ENCODE measurements at regions not wholly inside any gene's neighbourhood (a gene's known extent, or its start where the extent isn't known, plus 50 kb on each side); places are given as distances from the start of the nearest gene placed in this dataset.

DNA sequence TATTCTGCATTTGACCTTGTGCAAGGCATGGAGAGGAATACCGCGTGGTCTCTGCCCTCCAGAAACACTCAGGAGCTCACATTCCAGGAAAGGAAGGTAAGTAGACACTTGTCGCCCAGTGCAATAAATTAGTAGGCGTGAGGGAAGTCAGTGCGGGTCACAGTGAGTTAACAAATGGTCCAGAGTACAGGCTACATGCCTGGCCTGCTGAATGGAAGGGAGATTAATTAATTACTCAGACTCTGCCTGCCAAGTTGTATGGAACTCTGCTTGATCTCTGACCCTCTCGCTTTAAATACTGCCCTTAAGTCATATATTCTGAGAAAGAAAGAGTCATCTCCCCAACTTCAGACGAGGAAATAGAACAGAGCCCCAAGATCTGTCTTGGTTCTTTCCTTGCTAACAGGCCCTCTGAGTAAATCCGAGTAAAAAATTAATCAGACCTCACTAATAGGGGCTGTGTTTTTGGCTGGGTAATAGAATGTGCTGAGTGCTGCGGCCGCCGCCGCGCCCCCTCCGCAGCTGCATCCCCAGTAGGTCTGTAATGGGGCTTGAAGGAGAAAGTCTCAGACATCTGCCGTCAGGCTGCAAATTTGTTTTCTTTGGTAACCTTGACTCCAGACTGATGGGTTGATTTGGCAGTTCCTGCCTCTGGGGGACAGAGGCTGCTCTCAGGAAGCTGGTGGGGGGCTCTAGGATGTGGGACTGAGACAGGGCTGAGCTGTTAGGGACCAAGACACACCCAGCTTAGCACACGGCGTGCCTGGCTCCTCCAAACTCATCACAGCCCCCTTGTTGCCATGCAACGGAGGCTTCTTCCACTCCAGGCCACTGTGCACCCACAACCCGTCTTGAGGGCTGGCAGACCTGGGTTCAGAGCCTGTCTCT, 144.4 kb downstream of the NSG2 start:
- H3K4me1 ChIP-seq (replicated peaks in 1 of 4; ENCODE audit: control insufficient read depth in 3 of 4, insufficient read depth in 4 of 4, low read length in 3 of 4) = no peaks in the 10 kb centered on the region
- H3K56ac ChIP-seq (replicated peaks; ENCODE audit: insufficient read length, low read depth, low read length) = no peak overlapping the region
- H3K79me1 ChIP-seq (ENCODE audit: low read depth, low read length) = no peaks in the 10 kb centered on the region
- no peak overlapping the region for H2AK5ac ChIP-seq (ENCODE audit: low read depth, low read length)
- no peak overlapping the region for H4K91ac ChIP-seq (replicated peaks; ENCODE audit: insufficient read length, low read length)
- H2BK20ac ChIP-seq (ENCODE audit: low read length) = no peak overlapping the region
- H3K4me2 ChIP-seq (ENCODE audit: insufficient read depth in 1 of 2, low read depth in 2 of 2, low read length in 2 of 2) = no peak overlapping the region
- FAIRE-seq (no peak), DNase-seq (ENCODE audit: low read depth in 1 of 2, low spot score in 2 of 2) (no peak)
- H3K18ac ChIP-seq (ENCODE audit: extremely low read depth, low read length) = no peak overlapping the region
- no peaks in the 10 kb centered on the region for H3K79me2 ChIP-seq (ENCODE audit: control insufficient read depth in 1 of 2, insufficient read depth in 2 of 2, low read length in 2 of 2)
- no peak overlapping the region for H3K9ac ChIP-seq (replicated peaks in 1 of 4; ENCODE audit: extremely low read depth in 1 of 4, low read depth in 3 of 4, low read length in 3 of 4)
- no peaks in the 10 kb centered on the region for H3K27me3 ChIP-seq (replicated peaks in 1 of 4; ENCODE audit: control insufficient read depth in 3 of 4, extremely low read depth in 1 of 4, insufficient read depth in 3 of 4, low read length in 3 of 4)
- H2BK15ac ChIP-seq (ENCODE audit: low read length) = no peak overlapping the region
- H2BK120ac ChIP-seq (replicated peaks; ENCODE audit: low read depth, low read length) = no peak overlapping the region
- no peaks in the 10 kb centered on the region; the same call in 1 of the 2 replicates for H3K23me2 ChIP-seq (ENCODE audit: low read depth, low read length)
- H3K27ac ChIP-seq (ENCODE audit: low read depth, low read length) = no peak overlapping the region; the same call in 1 of the 2 replicates
- H3K9me3 ChIP-seq (ENCODE audit: insufficient read depth in 2 of 2, low read depth in 1 of 2, low read length in 1 of 2) = no peaks in the 10 kb centered on the region
- H2AFZ ChIP-seq (ENCODE audit: low read length) = no peak overlapping the region
- H3K23ac ChIP-seq (ENCODE audit: insufficient read length) = no peak overlapping the region
- H3K36me3 ChIP-seq (ENCODE audit: control insufficient read depth in 2 of 4, insufficient read depth in 4 of 4, low read length in 3 of 4) = no peaks in the 10 kb centered on the region
- ChIA-PET POLR2A (ENCODE audit: partially characterized antibody) (no interaction called here), CTCF (ENCODE audit: partially characterized antibody) (interaction anchor here (1.1 to 1.3 kb wide), 3 partner anchors 54 to 144 kb away, joined by 3 to 7 read pairs (median 4); partner anchors contain the start of gene NSG2)
- H3K4ac ChIP-seq (replicated peaks; ENCODE audit: insufficient read length, low read depth, low read length) = no peak overlapping the region
- no peak overlapping the region for H3K4me3 ChIP-seq (ENCODE audit: extremely low read depth in 1 of 4, insufficient read depth in 2 of 4, low read depth in 3 of 4, low read length in 4 of 4)
- H4K5ac ChIP-seq (ENCODE audit: insufficient read length, low read depth, low read length) = no peak overlapping the region
- H4K8ac ChIP-seq (ENCODE audit: extremely low read depth, insufficient read depth, low read length) = no peak overlapping the region
- no peak overlapping the region for H2BK12ac ChIP-seq (ENCODE audit: low read depth, low read length)
- no peak overlapping the region for H3K14ac ChIP-seq (ENCODE audit: insufficient read length)
- no peaks in the 10 kb centered on the region for H4K20me1 ChIP-seq (replicated peaks in 1 of 2; ENCODE audit: control insufficient read depth in 1 of 2, insufficient read depth in 2 of 2, low read length in 2 of 2)
- 85% methylated on average over 19 of the region's 19 CpGs; no CpG with 5 or more reads in 1 of the 2 experiments for WGBS, 2 experiments (ENCODE audit: extremely low coverage in 1 of 2, insufficient coverage in 1 of 2, insufficient read length in 1 of 2, insufficient replicate concordance in 2 of 2, low coverage in 1 of 2, low lambda C conversion rate in 2 of 2, missing lambda C conversion rate in 1 of 2)
- H2BK5ac ChIP-seq (ENCODE audit: low read depth, low read length) = no peak overlapping the region
- TF ChIP-seq CBX8 (IDR thresholded peaks at IDR 0.05; ENCODE audit: borderline replicate concordance, low read depth, low read length) (no peak), RNF2 (IDR thresholded peaks at IDR 0.05; ENCODE audit: borderline replicate concordance, low read depth, low read length, missing control alignments, poor library complexity, severe bottlenecking) (no peak), TCF12 (IDR thresholded peaks at IDR 0.05; ENCODE audit: low read depth, low read length) (no peak), CHD2 (IDR thresholded peaks at IDR 0.05; ENCODE audit: low read length) (no peak), KDM1A (IDR thresholded peaks at IDR 0.05; ENCODE audit: borderline replicate concordance, low read length) (no peak), SIRT6 (IDR thresholded peaks at IDR 0.05; ENCODE audit: low read length) (no peak), TEAD4 (IDR thresholded peaks at IDR 0.05; ENCODE audit: low read depth, low read length) (no peak), EGR1 (IDR thresholded peaks at IDR 0.05; ENCODE audit: borderline replicate concordance, low read depth, low read length) (no peak), SP1 (IDR thresholded peaks at IDR 0.05; ENCODE audit: low read depth, low read length) (no peak), GABPA (IDR thresholded peaks at IDR 0.05; ENCODE audit: borderline replicate concordance, insufficient read depth, low read length) (no peak), CREB1 (IDR thresholded peaks at IDR 0.05) (no peak), HDAC6 (IDR thresholded peaks at IDR 0.05; ENCODE audit: low read depth, low read length) (no peak), TBP (IDR thresholded peaks at IDR 0.05; ENCODE audit: low read depth, low read length) (no peak)
